MM.1S (cell line): ENCODE measurements at regions not wholly inside any gene's neighbourhood (a gene's known extent, or its start where the extent isn't known, plus 50 kb on each side); places are given as distances from the start of the nearest gene placed in this dataset.
"Not testable (repeated sequence)": the region's sequence is repeated elsewhere in the genome, so short reads cannot be mapped to it uniquely, and the experiment has no call there.

ENCODE experiments used
- DNase-seq: peaks from one replicate; pipeline ENCODE4 v3.0.0-alpha.2; 2015
- H2AFZ ChIP-seq: fragments of 300-600 bp; sonication (generic); 2 replicates; pipeline ENCODE4 v1.6.0; 2016; ENCODE audit warnings: antibody characterized with exemption, low read length
- H3F3A ChIP-seq: fragments of 300-600 bp; sonication (generic); 2 replicates; pipeline ENCODE4 v1.6.1; 2016; ENCODE audit warnings: mild to moderate bottlenecking, antibody characterized with exemption, low read length, moderate library complexity, mixed read lengths; ENCODE audit not compliant: insufficient read depth
- H3K27ac ChIP-seq: fragments of 300-600 bp; sonication (generic); 2 replicates; pipeline ENCODE4 v1.5.1; 2016; ENCODE audit warnings: mild to moderate bottlenecking, low read length
- H3K27me3 ChIP-seq: fragments of 300-600 bp; sonication (generic); replicated peaks from 2 replicates; pipeline ENCODE4 v1.6.0; 2016; ENCODE audit warnings: low read length; ENCODE audit not compliant: insufficient read depth
- H3K36me3 ChIP-seq: fragments of 300-600 bp; sonication (generic); replicated peaks from 2 replicates; pipeline ENCODE4 v1.6.1; 2016; ENCODE audit warnings: mild to moderate bottlenecking, low read length, mixed read lengths; ENCODE audit not compliant: insufficient read depth
- H3K4me1 ChIP-seq: fragments of 300-600 bp; sonication (generic); 2 replicates; pipeline ENCODE4 v1.6.1; 2016; ENCODE audit warnings: low read length, mixed read lengths
- H3K4me2 ChIP-seq: fragments of 300-600 bp; sonication (generic); 2 replicates; pipeline ENCODE4 v1.6.0; 2016; ENCODE audit warnings: low read depth, low read length
- H3K4me3 ChIP-seq: fragments of 300-600 bp; sonication (generic); 2 replicates; pipeline ENCODE4 v1.5.1; 2016; ENCODE audit warnings: low read length, mixed read lengths
- H3K79me2 ChIP-seq: fragments of 300-600 bp; sonication (generic); 2 replicates; pipeline ENCODE4 v1.6.1; 2016; ENCODE audit warnings: mixed run types, low read length, mixed read lengths
- H3K9ac ChIP-seq: fragments of 300-600 bp; sonication (generic); 2 replicates; pipeline ENCODE4 v1.6.1; 2016; ENCODE audit warnings: low read length, mixed read lengths
- H3K9me2 ChIP-seq: fragments of 300-600 bp; sonication (generic); replicated peaks from 2 replicates; pipeline ENCODE4 v1.6.1; 2016; ENCODE audit warnings: mild to moderate bottlenecking, low read length, mixed read lengths; ENCODE audit not compliant: insufficient read depth
- H3K9me3 ChIP-seq: fragments of 300-600 bp; sonication (generic); replicated peaks from 2 replicates; pipeline ENCODE4 v1.6.1; 2016; ENCODE audit warnings: mild to moderate bottlenecking, low read length, mixed read lengths; ENCODE audit not compliant: insufficient read depth
- H4K20me1 ChIP-seq: fragments of 300-600 bp; sonication (generic); 2 replicates; pipeline ENCODE4 v1.6.1; 2016; ENCODE audit warnings: mild to moderate bottlenecking, low read length, moderate library complexity, mixed read lengths; ENCODE audit not compliant: insufficient read depth
- CTCF ChIP-seq: fragments of 300-600 bp; sonication (generic); IDR thresholded peaks from 2 replicates; pipeline ENCODE4 v1.5.1; 2016; ENCODE audit warnings: antibody characterized with exemption, low read length, mixed read lengths
- EZH2 ChIP-seq: fragments of 300-600 bp; sonication (generic); optimal IDR thresholded peaks from 2 replicates; pipeline ENCODE3; 2017; ENCODE audit warnings: low read depth, mild to moderate bottlenecking, antibody characterized with exemption, low read length, mixed read lengths
- EZH2phosphoT487 ChIP-seq: fragments of 300-600 bp; sonication (generic); IDR thresholded peaks from 2 replicates; pipeline ENCODE4 v1.6.1; 2018; ENCODE audit warnings: antibody characterized with exemption, low read length

- no peak overlapping the region for H3K4me3 ChIP-seq
- H3K36me3 ChIP-seq = no peaks in the 10 kb centered on the region
- H2AFZ ChIP-seq = no peak overlapping the region
- H3K27ac ChIP-seq = no peak overlapping the region
- no peaks in the 10 kb centered on the region for H4K20me1 ChIP-seq
- DNase-seq = no peak
- no peaks in the 10 kb centered on the region for H3K79me2 ChIP-seq
- H3K9me3 ChIP-seq = no peaks in the 10 kb centered on the region; the same call in 1 of the 2 replicates
- H3F3A ChIP-seq = no peaks in the 10 kb centered on the region
- H3K27me3 ChIP-seq = no peaks in the 10 kb centered on the region
- no peaks in the 10 kb centered on the region for H3K4me1 ChIP-seq
- no peak overlapping the region for H3K4me2 ChIP-seq
- no peaks in the 10 kb centered on the region for H3K9me2 ChIP-seq
- no peak overlapping the region for H3K9ac ChIP-seq
- TF ChIP-seq EZH2phosphoT487 (no peak), CTCF (no peak), EZH2 (no peak)
Observed at GRCh38 chr4:30207389-30207788, 512.8 kb upstream of the PCDH7 start.

GRCh38 chr4:30208731-30209435 is 511.3 kb upstream of the PCDH7 start:
- no peak for DNase-seq
- no peak overlapping the region for H3K9ac ChIP-seq
- H3K36me3 ChIP-seq = no peaks in the 10 kb centered on the region
- TF ChIP-seq EZH2phosphoT487 (no peak), EZH2 (no peak), CTCF (no peak)
- no peaks in the 10 kb centered on the region for H4K20me1 ChIP-seq
- no peaks in the 10 kb centered on the region for H3K79me2 ChIP-seq
- H3K4me1 ChIP-seq = no peaks in the 10 kb centered on the region
- H3K9me3 ChIP-seq = no peaks in the 10 kb centered on the region; the same call in 1 of the 2 replicates
- H3K27ac ChIP-seq = no peak overlapping the region
- no peak overlapping the region for H2AFZ ChIP-seq
- no peaks in the 10 kb centered on the region for H3K9me2 ChIP-seq
- H3K4me2 ChIP-seq = no peak overlapping the region
- no peaks in the 10 kb centered on the region for H3F3A ChIP-seq
- H3K4me3 ChIP-seq = no peak overlapping the region
- no peaks in the 10 kb centered on the region for H3K27me3 ChIP-seq

- not testable (repeated sequence) for H3K79me2 ChIP-seq, H3K4me2 ChIP-seq, H2AFZ ChIP-seq, H3F3A ChIP-seq, H3K4me1 ChIP-seq, H3K36me3 ChIP-seq, H3K9ac ChIP-seq, DNase-seq, H3K9me2 ChIP-seq, H3K9me3 ChIP-seq, H3K27ac ChIP-seq, H3K27me3 ChIP-seq, H3K4me3 ChIP-seq, H4K20me1 ChIP-seq
Observed at GRCh38 chr4:30215973-30216372, 504.2 kb upstream of the PCDH7 start.

GRCh38 chr4:30245140-30245539 is 475.0 kb upstream of the PCDH7 start:
- no peak overlapping the region for H3K4me2 ChIP-seq
- H2AFZ ChIP-seq = no peak overlapping the region
- DNase-seq = no peak

More at GRCh38 chr4:30245140-30245539, 475.0 kb upstream of the PCDH7 start:
- Histone ChIP-seq H3K9me2 (no peaks in the 10 kb centered on the region), H3K4me1 (no peaks in the 10 kb centered on the region), H4K20me1 (no peaks in the 10 kb centered on the region), H3K9ac (no peak overlapping the region), H3K27ac (no peak overlapping the region), H3K36me3 (no peaks in the 10 kb centered on the region), H3K9me3 (no peaks in the 10 kb centered on the region), H3K27me3 (no peaks in the 10 kb centered on the region), H3K4me3 (no peak overlapping the region), H3F3A (no peaks in the 10 kb centered on the region), H3K79me2 (no peaks in the 10 kb centered on the region)
- TF ChIP-seq CTCF (no peak), EZH2 (no peak), EZH2phosphoT487 (no peak)
